Stimulated activated naive CD8-positive, alpha-beta T cell treated with anti-CD3 and anti-CD28 coated beads, Interleukin-15, amount 100 ng/mL, for 72 hours (primary cell): ENCODE measurements at regions not wholly inside any gene's neighbourhood (a gene's known extent, or its start where the extent isn't known, plus 50 kb on each side); places are given as distances from the start of the nearest gene placed in this dataset.

ENCODE experiments used
- ATAC-seq: fragments of 150-1000 bp; cut with Tn5 transposase; 2 replicates; pipeline ENCODE4 v1.10.0; 2021; ENCODE audit warnings: mild to moderate bottlenecking, moderate library complexity
- DNase-seq, 2 donors: peaks; one replicate each; pipeline ENCODE4 v3.0.0; 2021 to 2022
- H3K27ac Mint-ChIP-seq, 2 donors: one replicate each; pipeline ENCODE4 v1.8.0; 2022; ENCODE audit warnings: mild to moderate bottlenecking in 2 of 2, mixed read lengths in 2 of 2, moderate library complexity in 2 of 2
- H3K27me3 Mint-ChIP-seq: one replicate; pipeline ENCODE4 v1.8.0; 2022; ENCODE audit warnings: mixed read lengths
- H3K4me1 Mint-ChIP-seq: one replicate; pipeline ENCODE4 v1.8.0; 2022; ENCODE audit warnings: mild to moderate bottlenecking, mixed read lengths
- H3K4me3 Mint-ChIP-seq, 2 donors: one replicate each; pipeline ENCODE4 v1.8.0; 2022; ENCODE audit warnings: mild to moderate bottlenecking in 2 of 2, mixed read lengths in 2 of 2, moderate library complexity in 1 of 2
- H3K9me3 Mint-ChIP-seq, 2 donors: one replicate each; pipeline ENCODE4 v1.8.0; 2022; ENCODE audit warnings: mixed read lengths in 2 of 2

DNA sequence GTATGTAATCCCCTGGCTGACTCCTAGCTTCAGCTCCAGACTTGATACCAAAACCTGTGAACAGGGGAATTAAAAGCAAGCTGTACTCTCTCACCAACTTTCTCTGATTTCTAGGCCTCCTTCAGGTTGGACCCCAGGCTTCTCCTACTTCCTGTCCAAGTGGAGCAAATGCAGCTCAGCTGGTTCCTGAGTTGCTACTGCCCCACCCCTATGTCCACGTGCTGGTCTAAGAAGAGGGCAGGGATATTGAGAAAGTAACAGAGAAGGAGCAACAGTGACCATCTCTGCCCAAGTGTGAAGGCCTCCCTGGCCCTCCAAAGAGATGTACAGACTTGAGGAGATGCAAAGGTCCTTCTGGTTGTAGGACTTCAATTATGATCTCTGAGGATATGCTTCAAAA lies 188.3 kb upstream of the MCHR2 start:
- no peak overlapping the region for H3K27ac Mint-ChIP-seq
- no peaks in the 10 kb centered on the region for H3K9me3 Mint-ChIP-seq
- no peak overlapping the region for H3K4me3 Mint-ChIP-seq
- no peak for ATAC-seq
- no peak for DNase-seq
- H3K4me1 Mint-ChIP-seq = no peaks in the 10 kb centered on the region
- no peaks in the 10 kb centered on the region for H3K27me3 Mint-ChIP-seq

GRCh38 chr6:100181309-100181708 lies 187.3 kb upstream of the MCHR2 start:
- Mint-ChIP-seq H3K27ac (no peak overlapping the region), H3K9me3 (no peaks in the 10 kb centered on the region), H3K27me3 (no peaks in the 10 kb centered on the region), H3K4me1 (no peaks in the 10 kb centered on the region), H3K4me3 (no peak overlapping the region)
- DNase-seq (no peak), ATAC-seq (no peak)

DNA sequence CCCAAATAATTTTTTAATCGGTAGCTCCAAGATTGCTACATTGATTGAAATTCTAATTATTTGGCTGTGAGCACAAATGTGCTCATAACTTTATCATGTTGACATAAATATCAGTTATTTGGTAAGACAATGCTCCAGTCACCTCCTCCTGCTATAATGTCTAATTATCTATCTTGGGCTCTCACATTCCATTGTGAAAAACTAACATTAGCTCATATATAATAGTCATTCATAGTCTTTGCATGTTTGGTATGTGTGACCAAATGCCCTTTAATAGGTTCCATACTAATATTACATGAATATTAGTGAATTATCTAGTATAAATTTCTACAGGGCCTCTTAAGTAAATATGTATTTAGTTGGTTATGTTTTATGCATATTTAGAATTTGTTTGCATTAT lies 185.6 kb upstream of the MCHR2 start:
- no peak for ATAC-seq
- no peaks in the 10 kb centered on the region for H3K9me3 Mint-ChIP-seq
- no peaks in the 10 kb centered on the region for H3K4me1 Mint-ChIP-seq
- H3K4me3 Mint-ChIP-seq = no peak overlapping the region
- no peaks in the 10 kb centered on the region for H3K27me3 Mint-ChIP-seq
- no peak overlapping the region for H3K27ac Mint-ChIP-seq
- DNase-seq = no peak

GRCh38 chr6:100177956-100178355 lies 183.9 kb upstream of the MCHR2 start:
- no peak for ATAC-seq
- Mint-ChIP-seq H3K27ac (no peak overlapping the region), H3K4me3 (no peak overlapping the region), H3K9me3 (no peaks in the 10 kb centered on the region), H3K27me3 (no peaks in the 10 kb centered on the region), H3K4me1 (no peaks in the 10 kb centered on the region)
- no peak for DNase-seq

- no peaks in the 10 kb centered on the region for H3K9me3 Mint-ChIP-seq
- H3K27ac Mint-ChIP-seq = no peak overlapping the region
- no peak overlapping the region for H3K4me3 Mint-ChIP-seq
- ATAC-seq (no peak), DNase-seq (no peak)
- H3K27me3 Mint-ChIP-seq = no peaks in the 10 kb centered on the region
- H3K4me1 Mint-ChIP-seq = no peaks in the 10 kb centered on the region
Observed at GRCh38 chr6:100176951-100177710, 183.1 kb upstream of the MCHR2 start.

- Mint-ChIP-seq H3K4me1 (no peaks in the 10 kb centered on the region), H3K27me3 (no peaks in the 10 kb centered on the region), H3K9me3 (no peaks in the 10 kb centered on the region), H3K4me3 (no peak overlapping the region), H3K27ac (no peak overlapping the region)
- ATAC-seq (no peak), DNase-seq (no peak)
Observed at GRCh38 chr6:100176311-100176950, 182.4 kb upstream of the MCHR2 start.

DNA sequence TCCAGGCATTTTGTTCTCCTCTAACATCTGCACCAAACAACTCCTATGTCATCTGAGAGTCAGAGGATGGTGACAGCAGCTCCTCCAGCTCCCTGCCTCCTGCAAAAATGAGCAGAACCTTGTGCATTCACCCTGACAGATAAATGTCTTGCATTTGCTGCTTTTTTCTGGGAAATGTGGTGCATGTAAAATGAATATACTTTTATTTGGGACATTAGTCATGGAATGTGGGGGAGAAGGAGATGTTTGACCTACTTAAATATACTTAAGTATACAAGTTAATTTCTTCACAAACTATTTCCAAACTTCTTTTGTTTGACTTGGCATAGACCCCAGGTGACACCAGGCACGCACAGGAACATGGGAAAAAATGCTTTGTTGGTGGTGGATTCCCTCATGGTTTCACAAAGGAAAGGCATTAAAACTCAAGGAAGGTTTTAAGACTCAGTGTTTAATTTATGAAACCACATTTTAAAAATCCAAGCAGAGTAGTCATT lies 181.8 kb upstream of the MCHR2 start:
- DNase-seq (no peak), ATAC-seq (no peak)
- Mint-ChIP-seq H3K9me3 (no peaks in the 10 kb centered on the region), H3K4me3 (no peak overlapping the region), H3K27me3 (no peaks in the 10 kb centered on the region), H3K27ac (no peak overlapping the region), H3K4me1 (no peaks in the 10 kb centered on the region)

DNA sequence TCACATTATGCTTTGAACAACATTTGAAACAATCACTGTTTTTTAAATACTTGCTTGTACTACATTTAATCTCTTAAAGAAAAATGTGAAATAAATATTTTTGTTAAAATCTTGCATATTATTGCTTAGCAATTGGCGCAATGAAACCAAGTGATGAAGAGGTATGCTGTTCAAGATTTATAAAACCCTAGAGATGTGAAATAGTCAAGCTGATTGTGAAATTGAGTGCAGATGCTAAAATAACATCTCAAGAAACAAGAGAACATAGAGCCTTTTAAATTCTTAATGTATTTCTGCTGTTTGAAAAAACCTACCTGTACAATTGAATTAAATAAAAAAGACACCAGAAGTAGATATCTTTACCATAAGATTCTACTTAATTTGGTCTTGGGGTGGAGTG lies 179.2 kb upstream of the MCHR2 start:
- Mint-ChIP-seq H3K27ac (no peak overlapping the region), H3K9me3 (no peaks in the 10 kb centered on the region), H3K4me3 (no peak overlapping the region), H3K27me3 (no peaks in the 10 kb centered on the region), H3K4me1 (no peaks in the 10 kb centered on the region)
- ATAC-seq (no peak), DNase-seq (no peak)

GRCh38 chr6:100172322-100172713 lies 178.3 kb upstream of the MCHR2 start:
- Mint-ChIP-seq H3K4me1 (no peaks in the 10 kb centered on the region), H3K27ac (no peak overlapping the region), H3K9me3 (no peaks in the 10 kb centered on the region), H3K27me3 (no peaks in the 10 kb centered on the region), H3K4me3 (no peak overlapping the region)
- DNase-seq = no peak
- no peak for ATAC-seq

GRCh38 chr6:100171533-100172321 lies 177.7 kb upstream of the MCHR2 start:
- DNase-seq = no peak
- H3K9me3 Mint-ChIP-seq = no peaks in the 10 kb centered on the region
- H3K27ac Mint-ChIP-seq = no peak overlapping the region
- no peaks in the 10 kb centered on the region for H3K27me3 Mint-ChIP-seq
- ATAC-seq = no peak
- no peak overlapping the region for H3K4me3 Mint-ChIP-seq
- H3K4me1 Mint-ChIP-seq = no peaks in the 10 kb centered on the region

GRCh38 chr6:100168148-100168547 lies 174.1 kb upstream of the MCHR2 start:
- Mint-ChIP-seq H3K4me3 (no peak overlapping the region), H3K9me3 (no peaks in the 10 kb centered on the region), H3K4me1 (no peaks in the 10 kb centered on the region), H3K27ac (no peak overlapping the region), H3K27me3 (no peaks in the 10 kb centered on the region)
- ATAC-seq (no peak), DNase-seq (no peak)

DNA sequence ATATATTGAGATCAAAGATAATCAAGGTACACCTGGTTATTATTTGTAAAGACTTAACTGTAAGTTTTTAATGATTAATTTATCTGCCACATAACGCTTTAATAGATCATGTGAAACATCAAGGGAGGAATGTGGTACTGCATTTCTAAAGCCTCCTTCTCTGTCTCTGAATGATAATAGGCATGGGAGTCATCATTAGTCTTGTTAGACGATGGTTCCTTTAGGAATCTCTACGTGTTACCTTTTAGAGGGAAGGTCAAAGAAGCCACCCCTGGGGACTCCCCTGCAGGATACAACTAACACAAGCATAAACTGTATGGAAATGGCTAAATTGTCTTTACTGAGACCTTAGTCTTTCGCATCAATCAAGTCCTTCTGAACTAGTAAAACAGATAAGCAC lies 173.6 kb upstream of the MCHR2 start:
- H3K4me3 Mint-ChIP-seq = no peak overlapping the region
- H3K4me1 Mint-ChIP-seq = no peaks in the 10 kb centered on the region
- no peaks in the 10 kb centered on the region for H3K9me3 Mint-ChIP-seq
- H3K27ac Mint-ChIP-seq = no peak overlapping the region
- no peak for ATAC-seq
- DNase-seq = no peak
- H3K27me3 Mint-ChIP-seq = no peaks in the 10 kb centered on the region

DNA sequence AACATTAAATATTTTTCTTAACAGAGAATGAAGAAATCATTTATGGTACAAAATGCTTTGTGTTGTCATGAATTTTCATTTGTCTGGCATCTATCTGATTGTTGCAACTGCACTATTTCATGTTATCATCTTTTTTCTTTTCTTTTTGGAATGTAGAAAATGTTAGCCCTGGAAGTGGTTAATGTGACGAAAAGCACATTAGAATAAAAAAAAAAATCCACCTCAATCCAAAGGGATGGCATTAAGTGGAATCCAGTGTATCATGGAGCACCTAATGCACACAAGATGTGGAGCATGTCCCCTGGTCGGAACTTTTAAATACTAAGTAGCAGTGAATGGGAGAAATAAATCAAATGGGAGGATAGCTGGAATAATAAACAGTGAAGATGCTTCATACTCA lies 172.9 kb upstream of the MCHR2 start:
- ATAC-seq = no peak
- H3K27ac Mint-ChIP-seq = no peak overlapping the region
- no peak overlapping the region for H3K4me3 Mint-ChIP-seq
- no peak for DNase-seq
- no peaks in the 10 kb centered on the region for H3K4me1 Mint-ChIP-seq
- H3K27me3 Mint-ChIP-seq = no peaks in the 10 kb centered on the region
- no peaks in the 10 kb centered on the region for H3K9me3 Mint-ChIP-seq

DNA sequence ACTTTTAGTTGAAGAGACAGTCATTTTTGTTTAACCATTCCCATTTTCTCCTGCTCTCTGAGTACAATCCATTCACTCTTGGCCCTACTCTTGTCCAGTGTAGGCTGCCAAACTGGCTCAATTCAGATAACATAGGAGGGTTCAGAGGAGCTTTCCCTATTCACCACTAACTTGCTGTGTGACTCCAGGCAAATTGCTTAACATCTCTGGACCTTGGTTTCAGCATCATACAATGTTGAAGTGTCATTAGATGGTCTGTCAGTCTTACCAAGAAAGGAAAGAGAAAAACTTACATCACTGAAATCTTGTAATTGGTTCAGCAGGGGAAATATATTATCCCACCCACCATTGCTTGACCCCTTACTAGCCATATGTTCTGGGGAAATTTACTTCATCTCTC lies 171.4 kb upstream of the MCHR2 start:
- no peak for ATAC-seq
- Mint-ChIP-seq H3K4me1 (no peaks in the 10 kb centered on the region), H3K27me3 (no peaks in the 10 kb centered on the region), H3K9me3 (no peaks in the 10 kb centered on the region), H3K27ac (no peak overlapping the region), H3K4me3 (no peak overlapping the region)
- DNase-seq = no peak

DNA sequence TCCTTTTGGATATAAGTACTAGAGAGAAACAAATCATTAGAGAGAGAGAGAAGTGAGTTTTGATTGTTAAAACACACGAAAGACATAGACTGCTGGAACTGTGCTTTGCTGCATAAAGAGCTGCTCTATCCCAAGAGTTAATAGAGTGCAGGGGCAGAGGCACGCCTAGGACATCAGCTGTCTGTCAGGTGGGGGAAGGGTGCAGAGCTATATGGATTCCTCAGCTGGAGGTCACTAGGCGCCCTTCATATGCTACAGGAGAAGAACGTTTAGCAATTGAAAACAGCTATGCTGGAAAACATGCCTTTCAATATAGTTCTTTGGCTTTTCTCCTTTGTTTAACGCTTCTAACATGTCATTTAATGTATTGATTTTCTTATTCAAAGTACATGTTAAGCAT lies 169.0 kb upstream of the MCHR2 start:
- DNase-seq (no peak), ATAC-seq (no peak)
- no peaks in the 10 kb centered on the region for H3K4me1 Mint-ChIP-seq
- no peak overlapping the region for H3K27ac Mint-ChIP-seq
- H3K27me3 Mint-ChIP-seq = peaks cover 8% of the 10 kb centered on the region
- peaks cover 0 to 8% of the 10 kb centered on the region in 2 donors for H3K9me3 Mint-ChIP-seq
- H3K4me3 Mint-ChIP-seq = no peak overlapping the region

- no peak overlapping the region for H3K4me3 Mint-ChIP-seq
- H3K4me1 Mint-ChIP-seq = no peaks in the 10 kb centered on the region
- H3K27ac Mint-ChIP-seq = no peak overlapping the region
- ATAC-seq (no peak), DNase-seq (no peak)
- H3K27me3 Mint-ChIP-seq = peaks cover 8% of the 10 kb centered on the region
- peaks cover 0 to 8% of the 10 kb centered on the region in 2 donors for H3K9me3 Mint-ChIP-seq
Observed at GRCh38 chr6:100161782-100162365, 167.9 kb upstream of the MCHR2 start.
